GM12892 (cell line): ENCODE measurements at regions not wholly inside any gene's neighbourhood (a gene's known extent, or its start where the extent isn't known, plus 50 kb on each side); places are given as distances from the start of the nearest gene placed in this dataset.
"Not testable (repeated sequence)": the region's sequence is repeated elsewhere in the genome, so short reads cannot be mapped to it uniquely, and the experiment has no call there.

ENCODE experiments used
- POLR2A ChIP-seq: IDR thresholded peaks from 2 replicates; pipeline ENCODE4 v1.6.1; 2011; ENCODE audit warnings: low read depth, low read length, control low read depth
- POLR2AphosphoS5 ChIP-seq: IDR thresholded peaks from 2 replicates; pipeline ENCODE4 v1.6.1; 2011; ENCODE audit warnings: low read depth, low read length, control low read depth
- TAF1 ChIP-seq: IDR thresholded peaks from 2 replicates; pipeline ENCODE4 v1.6.1; 2011; ENCODE audit warnings: low read depth, mild to moderate bottlenecking, control low read depth, low read length, borderline replicate concordance

- TF ChIP-seq TAF1, POLR2AphosphoS5, POLR2A: not testable (repeated sequence)
These were observed 178.7 kb downstream of the NPIPA8 start for GRCh38 chr16:18157854-18158253.
